HG02678 (cell line): ENCODE measurements at regions not wholly inside any gene's neighbourhood (a gene's known extent, or its start where the extent isn't known, plus 50 kb on each side); places are given as distances from the start of the nearest gene placed in this dataset.
"Not testable (repeated sequence)": the region's sequence is repeated elsewhere in the genome, so short reads cannot be mapped to it uniquely, and the experiment has no call there.

Source experiments
- ATAC-seq: cut with Tn5 transposase; IDR thresholded peaks from one replicate; pipeline ENCODE4 v1.9.1; 2021; ENCODE audit warnings: mild to moderate bottlenecking, moderate library complexity; ENCODE audit not compliant: unreplicated experiment

GRCh38 chr22:49475253-49475652 lies 352.4 kb downstream of the BRD1 start:
- no peak for ATAC-seq

- no peak for ATAC-seq
Measured at GRCh38 chr22:49473286-49473685, 354.4 kb downstream of the BRD1 start.

GRCh38 chr22:49470741-49471503 lies 356.8 kb downstream of the BRD1 start:
- ATAC-seq = no peak

GRCh38 chr22:49469896-49470740 lies 357.6 kb downstream of the BRD1 start:
- ATAC-seq = no peak

GRCh38 chr22:49468487-49469198 lies 359.0 kb downstream of the BRD1 start:
- no peak for ATAC-seq

- no peak for ATAC-seq
Measured at GRCh38 chr22:49466878-49467595, 360.6 kb downstream of the BRD1 start.

GRCh38 chr22:49464037-49464436 lies 363.6 kb downstream of the BRD1 start:
- no peak for ATAC-seq

GRCh38 chr22:49462795-49463194 lies 364.9 kb downstream of the BRD1 start:
- no peak for ATAC-seq

GRCh38 chr22:49462291-49462690 lies 365.4 kb downstream of the BRD1 start:
- ATAC-seq = no peak

GRCh38 chr22:49461674-49462073 lies 366.0 kb downstream of the BRD1 start:
- ATAC-seq = no peak

- ATAC-seq = no peak
Measured at GRCh38 chr22:49460592-49461281, 366.9 kb downstream of the BRD1 start.

GRCh38 chr22:49460091-49460490 lies 367.6 kb downstream of the BRD1 start:
- ATAC-seq = no peak

GRCh38 chr22:49458708-49459099 lies 369.0 kb downstream of the BRD1 start:
- ATAC-seq = no peak

- no peak for ATAC-seq
Measured at GRCh38 chr22:49457946-49458707, 369.5 kb downstream of the BRD1 start.

GRCh38 chr22:49457146-49457545 lies 370.5 kb downstream of the BRD1 start:
- ATAC-seq = no peak

- no peak for ATAC-seq
Measured at GRCh38 chr22:49455595-49455994, 372.1 kb downstream of the BRD1 start.

GRCh38 chr22:49454726-49455125 lies 372.9 kb downstream of the BRD1 start:
- no peak for ATAC-seq

GRCh38 chr22:49453771-49454170 lies 373.9 kb downstream of the BRD1 start:
- no peak for ATAC-seq

GRCh38 chr22:49453019-49453418 lies 374.7 kb downstream of the BRD1 start:
- not testable (repeated sequence) for ATAC-seq
